ENCODE measurements at regions not wholly inside any gene's neighbourhood (a gene's known extent, or its start where the extent isn't known, plus 50 kb on each side); places are given as distances from the start of the nearest gene placed in this dataset.

- DNase-seq, result no peak
- H3K4me1 Mint-ChIP-seq (ENCODE audit: low read depth, unreplicated experiment), result no peaks in the 10 kb centered on the region
- H3K36me3 Mint-ChIP-seq (ENCODE audit: insufficient read depth, unreplicated experiment), result no peaks in the 10 kb centered on the region
- Histone ChIP-seq H3K9me3 (no peaks in the 10 kb centered on the region), H3K27me3 (replicated peaks; ENCODE audit: control insufficient read depth, insufficient read depth, low read length) (no peaks in the 10 kb centered on the region; the same call in 1 of the 2 replicates), H3K4me1 (peaks cover 9% of the 10 kb centered on the region; the same call in 1 of the 2 replicates), H3K36me3 (ENCODE audit: control insufficient read depth, insufficient read depth, low read length) (no peaks in the 10 kb centered on the region), H3K4me3 (ENCODE audit: low read depth, low read length) (no peak overlapping the region)
- H3K4me3 Mint-ChIP-seq (ENCODE audit: unreplicated experiment), result no peak overlapping the region
- TF ChIP-seq CTCF (IDR thresholded peaks at IDR 0.05; ENCODE audit: insufficient read depth in 1 of 2, low read depth in 1 of 2, low read length in 1 of 2, severe bottlenecking in 1 of 2, unreplicated experiment in 1 of 2), result no peak
- H3K27ac Mint-ChIP-seq (ENCODE audit: unreplicated experiment), result no peak overlapping the region
- POLR2A ChIA-PET, result no interaction called here
- no peaks in the 10 kb centered on the region for H3K9me3 Mint-ChIP-seq (ENCODE audit: unreplicated experiment)
- CTCF ChIA-PET, result no interaction called here
- intact Hi-C loops (cut with micrococcal nuclease; ENCODE audit: unreplicated experiment), result no loop called here
- no TSS peak for BruUV-seq (replicated peaks)
- H3K27me3 Mint-ChIP-seq (ENCODE audit: insufficient read depth, unreplicated experiment), result no peaks in the 10 kb centered on the region
These were observed 112.5 kb upstream of the KL start for GRCh38 chr13:32903720-32904119.

- ChIA-PET POLR2A (no interaction called here), CTCF (no interaction called here)
- H3K36me3 ChIP-seq (ENCODE audit: control insufficient read depth, insufficient read depth, low read length), result no peaks in the 10 kb centered on the region
- no peak for DNase-seq
- no peak for TF ChIP-seq CTCF (IDR thresholded peaks at IDR 0.05; ENCODE audit: insufficient read depth in 1 of 2, low read depth in 1 of 2, low read length in 1 of 2, severe bottlenecking in 1 of 2, unreplicated experiment in 1 of 2)
- Mint-ChIP-seq H3K4me3 (ENCODE audit: unreplicated experiment) (no peak overlapping the region), H3K36me3 (ENCODE audit: insufficient read depth, unreplicated experiment) (no peaks in the 10 kb centered on the region), H3K27me3 (ENCODE audit: insufficient read depth, unreplicated experiment) (no peaks in the 10 kb centered on the region), H3K4me1 (ENCODE audit: low read depth, unreplicated experiment) (no peaks in the 10 kb centered on the region), H3K9me3 (ENCODE audit: unreplicated experiment) (no peaks in the 10 kb centered on the region), H3K27ac (ENCODE audit: unreplicated experiment) (no peak overlapping the region)
- H3K9me3 ChIP-seq, result no peaks in the 10 kb centered on the region
- intact Hi-C loops (cut with micrococcal nuclease; ENCODE audit: unreplicated experiment), result no loop called here
- no TSS peak for BruUV-seq (replicated peaks)
- H3K27me3 ChIP-seq (replicated peaks; ENCODE audit: control insufficient read depth, insufficient read depth, low read length), result no peaks in the 10 kb centered on the region
- no peak overlapping the region for H3K4me3 ChIP-seq (ENCODE audit: low read depth, low read length)
- peaks cover 9% of the 10 kb centered on the region; the same call in 1 of the 2 replicates for H3K4me1 ChIP-seq
These were observed 112.0 kb upstream of the KL start for GRCh38 chr13:32904266-32904665.

GRCh38 chr13:32905063-32905863 is 111.0 kb upstream of the KL start:
- DNase-seq, result no peak
- TF ChIP-seq CTCF (IDR thresholded peaks at IDR 0.05; ENCODE audit: insufficient read depth in 1 of 2, low read depth in 1 of 2, low read length in 1 of 2, severe bottlenecking in 1 of 2, unreplicated experiment in 1 of 2), result no peak
- H3K4me3 ChIP-seq (ENCODE audit: low read depth, low read length), result no peak overlapping the region
- ChIA-PET POLR2A (no interaction called here), CTCF (no interaction called here)
- H3K27me3 ChIP-seq (replicated peaks; ENCODE audit: control insufficient read depth, insufficient read depth, low read length), result no peaks in the 10 kb centered on the region
- peaks cover 9% of the 10 kb centered on the region; the same call in 1 of the 2 replicates for H3K4me1 ChIP-seq
- Mint-ChIP-seq H3K9me3 (ENCODE audit: unreplicated experiment) (no peaks in the 10 kb centered on the region), H3K27me3 (ENCODE audit: insufficient read depth, unreplicated experiment) (no peaks in the 10 kb centered on the region), H3K4me3 (ENCODE audit: unreplicated experiment) (no peak overlapping the region), H3K4me1 (ENCODE audit: low read depth, unreplicated experiment) (no peaks in the 10 kb centered on the region), H3K27ac (ENCODE audit: unreplicated experiment) (no peak overlapping the region), H3K36me3 (ENCODE audit: insufficient read depth, unreplicated experiment) (no peaks in the 10 kb centered on the region)
- H3K36me3 ChIP-seq (ENCODE audit: control insufficient read depth, insufficient read depth, low read length), result no peaks in the 10 kb centered on the region
- no peaks in the 10 kb centered on the region for H3K9me3 ChIP-seq
- no TSS peak for BruUV-seq (replicated peaks)
- intact Hi-C loops (cut with micrococcal nuclease; ENCODE audit: unreplicated experiment), result no loop called here

Data from Caco-2 (cell line).